Stomach (tissue), 4 donors: ENCODE measurements at regions not wholly inside any gene's neighbourhood (a gene's known extent, or its start where the extent isn't known, plus 50 kb on each side); places are given as distances from the start of the nearest gene placed in this dataset.

Source experiments
- CTCF ChIP-seq, 7 experiments: fragments of 450-650 bp in 4 of 7; fragments of 200-600 bp in 3 of 7; sonication (generic) in 3 of 7; IDR thresholded peaks; one replicate each; pipeline ENCODE4 v1.5.1; 2016 to 2019; ENCODE audit warnings: antibody characterized with exemption in 7 of 7, control low read depth in 2 of 7, mild to moderate bottlenecking in 1 of 7
- EP300 ChIP-seq: sonication (generic); formaldehyde crosslinking; IDR thresholded peaks from one replicate; pipeline ENCODE4 v1.6.1; 2017; ENCODE audit warnings: antibody characterized with exemption
- POLR2A ChIP-seq, 4 donors: fragments of 450-650 bp; IDR thresholded peaks; one replicate each; pipeline ENCODE4 v1.6.1; 2016; ENCODE audit warnings: antibody characterized with exemption in 4 of 4, control low read depth in 2 of 4, mild to moderate bottlenecking in 1 of 4, moderate library complexity in 1 of 4
- POLR2AphosphoS5 ChIP-seq, 3 donors: sonication (generic); formaldehyde crosslinking; IDR thresholded peaks; one replicate each; pipeline ENCODE4 v1.6.1; 2016; ENCODE audit warnings: antibody characterized with exemption in 3 of 3

DNA sequence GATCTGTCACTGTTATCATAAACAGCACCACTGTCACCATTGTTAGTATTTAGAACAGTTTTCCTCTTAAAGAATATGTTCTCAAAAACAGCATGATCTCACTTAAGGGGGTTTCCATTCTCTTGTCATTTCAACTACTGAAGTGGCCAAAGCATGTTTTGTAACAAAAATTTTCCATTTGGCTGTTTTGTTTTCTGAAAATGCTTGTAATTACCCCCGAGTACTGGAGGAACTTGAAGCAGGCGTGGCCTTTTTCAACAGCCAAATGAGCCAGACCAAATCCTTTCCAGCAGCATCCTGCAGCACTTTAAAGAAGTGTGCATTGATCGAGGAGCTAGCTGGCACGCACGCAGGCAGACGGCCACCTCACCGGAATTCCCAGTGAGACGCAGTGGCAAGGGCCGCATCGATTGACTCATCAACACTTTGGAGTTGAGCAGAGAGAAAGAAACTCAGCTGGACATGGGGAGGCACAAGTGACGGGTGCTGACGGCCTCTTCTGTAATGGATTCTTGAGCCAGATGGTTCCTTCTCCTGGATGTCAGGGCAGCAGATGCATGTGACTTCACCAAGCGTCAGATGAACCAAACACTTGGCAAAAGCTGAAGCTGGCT is 234.3 kb upstream of the IGF1R start:
- TF ChIP-seq CTCF (IDR thresholded peaks at IDR 0.05) (no peak), POLR2A (IDR thresholded peaks at IDR 0.05) (no peak), EP300 (no peak), POLR2AphosphoS5 (IDR thresholded peaks at IDR 0.05) (no peak)
